ENCODE measurements at regions not wholly inside any gene's neighbourhood (a gene's known extent, or its start where the extent isn't known, plus 50 kb on each side); places are given as distances from the start of the nearest gene placed in this dataset.

- H3K27ac ChIP-seq: no peak overlapping the region
- no peak for TF ChIP-seq ZFX (IDR thresholded peaks at IDR 0.05)
- TF ChIP-seq CTCF (conservative IDR thresholded peaks at IDR 0.05): no peak
Measured at GRCh38 chr4:15144967-15145295, 142.7 kb downstream of the CPEB2 start.

GRCh38 chr4:15145709-15146108 is 143.4 kb downstream of the CPEB2 start:
- TF ChIP-seq ZFX (IDR thresholded peaks at IDR 0.05): no peak
- no peak for TF ChIP-seq CTCF (conservative IDR thresholded peaks at IDR 0.05)
- peak overlapping the region; percentile 65; the same call in 1 of the 2 replicates for H3K27ac ChIP-seq

GRCh38 chr4:15147714-15148113 is 145.4 kb downstream of the CPEB2 start:
- TF ChIP-seq CTCF (conservative IDR thresholded peaks at IDR 0.05) (no peak), ZFX (IDR thresholded peaks at IDR 0.05) (no peak)

GRCh38 chr4:15148199-15148598 is 145.9 kb downstream of the CPEB2 start:
- H3K27ac ChIP-seq: peak overlapping the region; percentile 81
- no peak for TF ChIP-seq CTCF (conservative IDR thresholded peaks at IDR 0.05)
- TF ChIP-seq ZFX (IDR thresholded peaks at IDR 0.05): no peak

More at GRCh38 chr4:15147714-15148113, 145.4 kb downstream of the CPEB2 start:
- peak overlapping the region; percentile 81; the same call in 1 of the 2 replicates for H3K27ac ChIP-seq

GRCh38 chr4:15148691-15149090 is 146.4 kb downstream of the CPEB2 start:
- peak overlapping the region; percentile 81 for H3K27ac ChIP-seq
- TF ChIP-seq CTCF (conservative IDR thresholded peaks at IDR 0.05) (no peak), ZFX (IDR thresholded peaks at IDR 0.05) (no peak)

- no peak for TF ChIP-seq CTCF (conservative IDR thresholded peaks at IDR 0.05)
- no peak for TF ChIP-seq ZFX (IDR thresholded peaks at IDR 0.05)
- H3K27ac ChIP-seq: peak overlapping the region; percentile 81
Measured at GRCh38 chr4:15149234-15149838, 147.1 kb downstream of the CPEB2 start.

GRCh38 chr4:15149839-15150592 is 147.7 kb downstream of the CPEB2 start:
- peak overlapping the region; percentile 81 for H3K27ac ChIP-seq

More at GRCh38 chr4:15149839-15150592, 147.7 kb downstream of the CPEB2 start:
- no peak for TF ChIP-seq CTCF (conservative IDR thresholded peaks at IDR 0.05)
- TF ChIP-seq ZFX (IDR thresholded peaks at IDR 0.05): no peak

Measured in C4-2B (cell line).